H1 (cell line): ENCODE measurements at regions not wholly inside any gene's neighbourhood (a gene's known extent, or its start where the extent isn't known, plus 50 kb on each side); places are given as distances from the start of the nearest gene placed in this dataset.

ENCODE experiments used
- CTCF ChIA-PET: fragments of 300-600 bp; sonication (Branson Sonifier 250); formaldehyde crosslinking; loops from one replicate; lab custom pipeline; 2021; ENCODE audit not compliant: partially characterized antibody; lab: Charles Lee
- POLR2A ChIA-PET: fragments of 300-600 bp; sonication (Branson Sonifier 250); formaldehyde crosslinking; loops from one replicate; lab custom pipeline; 2021; ENCODE audit warnings: inconsistent platforms; ENCODE audit not compliant: partially characterized antibody; lab: Charles Lee
- DNase-seq, 2 experiments: peaks; one replicate each; pipeline versions ENCODE4 v3.0.0 to v3.0.0-alpha.2; 2010 to 2022; ENCODE audit warnings: low spot score in 2 of 2, low read depth in 1 of 2, mixed read lengths in 1 of 2
- FAIRE-seq: peaks from 2 replicates; lab custom pipeline; 2011; peaks lifted over from hg19 to GRCh38; lab: Jason Lieb, UNC
- H2AFZ ChIP-seq: 2 replicates; pipeline ENCODE4 v1.8.1; 2012; ENCODE audit warnings: low read length, inconsistent platforms
- H2AK5ac ChIP-seq: 2 replicates; pipeline ENCODE4 v1.6.1; 2013; ENCODE audit warnings: low read depth, low read length
- H2BK120ac ChIP-seq: replicated peaks from 2 replicates; pipeline ENCODE3; 2013; ENCODE audit warnings: low read depth, low read length, inconsistent platforms
- H2BK12ac ChIP-seq: 2 replicates; pipeline ENCODE4 v1.6.1; 2013; ENCODE audit warnings: low read depth, low read length
- H2BK15ac ChIP-seq: 2 replicates; pipeline ENCODE4 v1.6.1; 2013; ENCODE audit warnings: low read length
- H2BK20ac ChIP-seq: 2 replicates; pipeline ENCODE4 v1.6.1; 2013; ENCODE audit warnings: low read length
- H2BK5ac ChIP-seq: 2 replicates; pipeline ENCODE4 v1.6.1; 2013; ENCODE audit warnings: low read depth, low read length
- H3K14ac ChIP-seq: 2 replicates; pipeline ENCODE4 v1.6.1; 2013; ENCODE audit warnings: inconsistent platforms; ENCODE audit not compliant: insufficient read length
- H3K18ac ChIP-seq: 2 replicates; pipeline ENCODE4 v1.6.1; 2013; ENCODE audit warnings: low read length; ENCODE audit errors: extremely low read depth
- H3K23ac ChIP-seq: 2 replicates; pipeline ENCODE4 v1.6.1; 2013; ENCODE audit warnings: inconsistent platforms; ENCODE audit not compliant: insufficient read length
- H3K23me2 ChIP-seq: 2 replicates; pipeline ENCODE4 v1.6.1; 2013; ENCODE audit warnings: low read depth, low read length
- H3K27ac ChIP-seq: 2 replicates; pipeline ENCODE4 v1.6.1; 2011; ENCODE audit warnings: low read depth, low read length, inconsistent platforms
- H3K27me3 ChIP-seq, 4 experiments: replicated peaks in 1 of 4; 1 replicate in 1 of 4; 2 replicates in 3 of 4; pipeline versions ENCODE4 v1.6.1 to v1.8.1; 2011 to 2013; ENCODE audit warnings: low read length in 3 of 4, mild to moderate bottlenecking in 3 of 4, inconsistent platforms in 2 of 4, mixed read lengths in 2 of 4, moderate library complexity in 1 of 4; ENCODE audit not compliant: control insufficient read depth in 3 of 4, insufficient read depth in 3 of 4; ENCODE audit errors: extremely low read depth in 1 of 4
- H3K36me3 ChIP-seq, 4 experiments: 2 replicates each; pipeline versions ENCODE4 v1.6.1 to v1.8.1; 2011 to 2013; ENCODE audit warnings: mild to moderate bottlenecking in 4 of 4, low read length in 3 of 4, moderate library complexity in 2 of 4, control low read depth in 1 of 4, inconsistent platforms in 1 of 4; ENCODE audit not compliant: insufficient read depth in 4 of 4, control insufficient read depth in 2 of 4
- H3K4ac ChIP-seq: replicated peaks from 2 replicates; pipeline ENCODE3; 2013; ENCODE audit warnings: low read length, low read depth, mixed read lengths, inconsistent platforms; ENCODE audit not compliant: insufficient read length
- H3K4me1 ChIP-seq, 4 experiments: replicated peaks in 1 of 4; 1 replicate in 1 of 4; 2 replicates in 3 of 4; pipeline versions ENCODE4 v1.6.1 to v1.8.1; 2011 to 2013; ENCODE audit warnings: low read length in 3 of 4, inconsistent platforms in 2 of 4, mixed read lengths in 1 of 4; ENCODE audit not compliant: insufficient read depth in 4 of 4, control insufficient read depth in 3 of 4
- H3K4me2 ChIP-seq, 2 experiments: 2 replicates each; pipeline versions ENCODE4 v1.6.1 to v1.8.1; 2011 to 2013; ENCODE audit warnings: low read depth in 2 of 2, low read length in 2 of 2, control low read depth in 1 of 2, inconsistent platforms in 1 of 2, mild to moderate bottlenecking in 1 of 2; ENCODE audit not compliant: insufficient read depth in 1 of 2
- H3K4me3 ChIP-seq, 4 experiments: fragments of 200-600, 300-600 bp in 1 of 4; sonication (generic), shearing (Covaris generic), sonication (Bioruptor Twin) in 1 of 4; 2 replicates each; pipeline versions ENCODE4 v1.5.1 to v1.8.1; 2011 to 2016; ENCODE audit warnings: low read length in 4 of 4, low read depth in 3 of 4, control low read depth in 2 of 4, inconsistent platforms in 2 of 4, mild to moderate bottlenecking in 2 of 4, mixed read lengths in 1 of 4, moderate library complexity in 1 of 4; ENCODE audit not compliant: insufficient read depth in 2 of 4; ENCODE audit errors: extremely low read depth in 1 of 4
- H3K56ac ChIP-seq: replicated peaks from 2 replicates; pipeline ENCODE3; 2013; ENCODE audit warnings: low read depth, mild to moderate bottlenecking, mixed read lengths, low read length, inconsistent platforms; ENCODE audit not compliant: insufficient read length
- H3K79me1 ChIP-seq: 2 replicates; pipeline ENCODE4 v1.6.1; 2013; ENCODE audit warnings: low read depth, low read length, control low read depth
- H3K79me2 ChIP-seq, 2 experiments: 2 replicates each; pipeline versions ENCODE4 v1.6.1 to v1.8.1; 2012 to 2013; ENCODE audit warnings: low read length in 2 of 2, mild to moderate bottlenecking in 2 of 2, inconsistent platforms in 1 of 2; ENCODE audit not compliant: insufficient read depth in 2 of 2, control insufficient read depth in 1 of 2
- H3K9ac ChIP-seq, 4 experiments: replicated peaks in 1 of 4; 1 replicate in 1 of 4; 2 replicates in 3 of 4; pipeline versions ENCODE4 v1.6.1 to v1.8.1; 2011 to 2013; ENCODE audit warnings: low read depth in 3 of 4, low read length in 3 of 4, control low read depth in 2 of 4, mild to moderate bottlenecking in 2 of 4, moderate library complexity in 2 of 4, inconsistent platforms in 1 of 4; ENCODE audit errors: extremely low read depth in 1 of 4
- H3K9me3 ChIP-seq, 2 experiments: 2 replicates each; pipeline versions ENCODE4 v1.6.1 to v1.8.1; 2012 to 2013; ENCODE audit warnings: mild to moderate bottlenecking in 2 of 2, moderate library complexity in 2 of 2, control low read depth in 1 of 2, inconsistent platforms in 1 of 2, low read depth in 1 of 2, low read length in 1 of 2, mixed read lengths in 1 of 2; ENCODE audit not compliant: insufficient read depth in 2 of 2
- H4K20me1 ChIP-seq, 2 experiments: replicated peaks in 1 of 2; 2 replicates each; pipeline versions ENCODE3 to v1.8.1; 2011 to 2013; ENCODE audit warnings: inconsistent platforms in 2 of 2, low read length in 2 of 2, mild to moderate bottlenecking in 1 of 2; ENCODE audit not compliant: insufficient read depth in 2 of 2, control insufficient read depth in 1 of 2
- H4K5ac ChIP-seq: 2 replicates; pipeline ENCODE4 v1.6.1; 2013; ENCODE audit warnings: low read length, low read depth, mixed read lengths, inconsistent platforms; ENCODE audit not compliant: insufficient read length
- H4K8ac ChIP-seq: 2 replicates; pipeline ENCODE4 v1.8.0; 2013; ENCODE audit warnings: mild to moderate bottlenecking, moderate library complexity, low read length, inconsistent platforms; ENCODE audit not compliant: insufficient read depth; ENCODE audit errors: extremely low read depth
- H4K91ac ChIP-seq: replicated peaks from 2 replicates; pipeline ENCODE3; 2013; ENCODE audit warnings: low read length, mixed read lengths, inconsistent platforms; ENCODE audit not compliant: insufficient read length
- NRF1 ChIP-seq: IDR thresholded peaks from 2 replicates; pipeline ENCODE4 v1.6.1; 2011; ENCODE audit warnings: mild to moderate bottlenecking, low read depth, low read length, improper control_type of control experiment
- SAP30 ChIP-seq: fragments of 300-600 bp; sonication (generic); IDR thresholded peaks from 2 replicates; pipeline ENCODE4 v1.7.1; 2012; ENCODE audit warnings: low read length, moderate library complexity, mild to moderate bottlenecking, inconsistent platforms; ENCODE audit not compliant: insufficient read depth, insufficient replicate concordance
- SIRT6 ChIP-seq: IDR thresholded peaks from one replicate; pipeline ENCODE4 v1.7.1; 2012; ENCODE audit warnings: low read length, inconsistent platforms
- WGBS, 2 experiments: shearing (Covaris generic) in 1 of 2; methylation state at CpG; one replicate each; pipeline versions ENCODE4 v1.1.6 to v1.1.7; 2013 to 2015; ENCODE audit warnings: low lambda C conversion rate in 2 of 2, mixed read lengths in 2 of 2, inconsistent platforms in 1 of 2, low coverage in 1 of 2, missing lambda C conversion rate in 1 of 2; ENCODE audit not compliant: insufficient replicate concordance in 2 of 2, insufficient coverage in 1 of 2, insufficient read length in 1 of 2; ENCODE audit errors: extremely low coverage in 1 of 2, missing lambda C conversion rate in 1 of 2; 5-methylcytosine and 5-hydroxymethylcytosine counted together

DNA sequence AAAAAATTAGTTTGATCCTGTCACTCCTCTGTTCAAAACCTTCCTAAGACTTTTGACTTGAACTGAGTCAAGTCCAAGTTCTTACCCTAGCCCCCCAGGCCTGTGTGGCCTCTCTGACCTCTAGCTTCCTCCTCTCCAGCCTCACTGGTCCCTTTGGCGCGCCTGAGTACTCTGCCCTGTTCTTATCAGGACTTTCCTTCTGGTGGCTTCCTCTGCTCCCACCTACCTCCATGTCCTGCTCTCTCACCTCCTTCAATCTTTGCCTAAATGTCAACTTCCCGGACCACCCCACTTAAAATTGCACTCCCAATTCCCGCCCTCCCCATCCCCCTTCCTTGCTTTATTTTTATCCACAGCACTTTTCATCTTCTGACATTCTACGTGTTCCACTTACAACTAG, 526.1 kb upstream of the KLF4 start:
- H4K5ac ChIP-seq = no peak overlapping the region
- no peak overlapping the region for H4K8ac ChIP-seq
- H3K56ac ChIP-seq = no peak overlapping the region
- no peak overlapping the region for H2BK15ac ChIP-seq
- no peaks in the 10 kb centered on the region for H4K20me1 ChIP-seq
- H2AFZ ChIP-seq = no peak overlapping the region
- no peak overlapping the region for H3K9ac ChIP-seq
- H2BK120ac ChIP-seq = no peak overlapping the region
- no peaks in the 10 kb centered on the region for H3K79me1 ChIP-seq
- FAIRE-seq = no peak
- TF ChIP-seq SAP30 = no peak
- TF ChIP-seq NRF1 = no peak
- no peak for TF ChIP-seq SIRT6
- H3K36me3 ChIP-seq = no peaks in the 10 kb centered on the region
- H3K14ac ChIP-seq = no peak overlapping the region
- no peak overlapping the region for H4K91ac ChIP-seq
- ChIA-PET CTCF (no interaction called here), POLR2A (no interaction called here)
- no peak overlapping the region for H2AK5ac ChIP-seq
- no peak overlapping the region for H3K27ac ChIP-seq
- H3K18ac ChIP-seq = no peak overlapping the region
- H3K23ac ChIP-seq = no peak overlapping the region
- no peaks in the 10 kb centered on the region for H3K23me2 ChIP-seq
- DNase-seq = no peak
- H3K4ac ChIP-seq = no peak overlapping the region
- H2BK12ac ChIP-seq = no peak overlapping the region
- no peaks in the 10 kb centered on the region for H3K79me2 ChIP-seq
- no peaks in the 10 kb centered on the region for H3K9me3 ChIP-seq
- H3K4me2 ChIP-seq = no peak overlapping the region
- no peaks in the 10 kb centered on the region for H3K27me3 ChIP-seq
- peaks cover 0 to 3% (median 0%) of the 10 kb centered on the region in 4 experiments; a peak in 2 of 7 replicates for H3K4me1 ChIP-seq
- WGBS, 2 experiments = 98% methylated on average over 5 of the region's 5 CpGs; no CpG with 5 or more reads in 1 of the 2 experiments
- H2BK5ac ChIP-seq = no peak overlapping the region
- no peak overlapping the region for H3K4me3 ChIP-seq
- H2BK20ac ChIP-seq = no peak overlapping the region
